BLaER1 treated with 17β-estradiol and CSF1 and Interleukin-3, amounts not matched to agents 10 nM and 100 nM (cell line): ENCODE measurements at regions not wholly inside any gene's neighbourhood (a gene's known extent, or its start where the extent isn't known, plus 50 kb on each side); places are given as distances from the start of the nearest gene placed in this dataset.
"Not testable (repeated sequence)": the region's sequence is repeated elsewhere in the genome, so short reads cannot be mapped to it uniquely, and the experiment has no call there.

ENCODE experiments used
- H3K27ac ChIP-seq, 11 experiments: shearing (Covaris generic); formaldehyde crosslinking; 2 replicates each; pipeline ENCODE4 v1.8.1; 2022
- H3K27me3 ChIP-seq, 11 experiments: shearing (Covaris generic); formaldehyde crosslinking; 2 replicates each; pipeline ENCODE4 v1.8.1; 2022
- H3K36me3 ChIP-seq, 11 experiments: shearing (Covaris generic); formaldehyde crosslinking; 2 replicates each; pipeline ENCODE4 v1.8.1; 2022
- H3K4me1 ChIP-seq, 10 experiments: shearing (Covaris generic); formaldehyde crosslinking; 2 replicates each; pipeline ENCODE4 v1.8.1; 2022
- H3K4me2 ChIP-seq, 11 experiments: shearing (Covaris generic); formaldehyde crosslinking; 2 replicates each; pipeline ENCODE4 v1.8.1; 2022
- H3K4me3 ChIP-seq, 10 experiments: shearing (Covaris generic); formaldehyde crosslinking; 2 replicates each; pipeline ENCODE4 v1.8.1; 2022
- H3K9ac ChIP-seq, 11 experiments: shearing (Covaris generic); formaldehyde crosslinking; 2 replicates each; pipeline ENCODE4 v1.8.1; 2022
- H3K9me3 ChIP-seq, 11 experiments: shearing (Covaris generic); formaldehyde crosslinking; replicated peaks in 1 of 11; 2 replicates each; pipeline ENCODE4 v1.8.1; 2022
- H4K20me1 ChIP-seq, 11 experiments: shearing (Covaris generic); formaldehyde crosslinking; 2 replicates each; pipeline ENCODE4 v1.8.1; 2022
- Cebpa-rat ChIP-seq, 11 experiments: shearing (Covaris generic); IDR thresholded peaks; 2 replicates each; pipeline ENCODE4 v1.8.1; 2022

GRCh38 chr18:1663879-1664705 is 759.4 kb downstream of the ADCYAP1 start:
- H3K27ac ChIP-seq = no peak overlapping the region
- H3K27me3 ChIP-seq = no peaks in the 10 kb centered on the region
- H3K4me2 ChIP-seq = no peak overlapping the region
- H3K4me3 ChIP-seq = no peak overlapping the region
- H3K9me3 ChIP-seq = no peaks in the 10 kb centered on the region
- H4K20me1 ChIP-seq = no peaks in the 10 kb centered on the region
- TF ChIP-seq Cebpa-rat (IDR thresholded peaks at IDR 0.05) = no peak
- H3K4me1 ChIP-seq = no peaks in the 10 kb centered on the region
- no peaks in the 10 kb centered on the region for H3K36me3 ChIP-seq
- no peak overlapping the region for H3K9ac ChIP-seq

GRCh38 chr18:1665079-1665478 is 760.4 kb downstream of the ADCYAP1 start:
- Histone ChIP-seq H3K4me3 (no peak overlapping the region), H3K9ac (no peak overlapping the region), H3K4me2 (no peak overlapping the region), H3K36me3 (no peaks in the 10 kb centered on the region), H4K20me1 (no peaks in the 10 kb centered on the region), H3K27me3 (no peaks in the 10 kb centered on the region), H3K27ac (no peak overlapping the region), H3K4me1 (no peaks in the 10 kb centered on the region), H3K9me3 (no peaks in the 10 kb centered on the region; a peak in 1 of 22 replicates)
- TF ChIP-seq Cebpa-rat (IDR thresholded peaks at IDR 0.05) = no peak

- H4K20me1 ChIP-seq = no peaks in the 10 kb centered on the region
- no peak overlapping the region for H3K4me2 ChIP-seq
- no peak overlapping the region for H3K9ac ChIP-seq
- no peaks in the 10 kb centered on the region for H3K4me1 ChIP-seq
- H3K36me3 ChIP-seq = no peaks in the 10 kb centered on the region
- H3K27me3 ChIP-seq = no peaks in the 10 kb centered on the region
- H3K4me3 ChIP-seq = no peak overlapping the region
- no peak for TF ChIP-seq Cebpa-rat (IDR thresholded peaks at IDR 0.05)
- H3K27ac ChIP-seq = no peak overlapping the region
- H3K9me3 ChIP-seq = peaks cover 11 to 24% (median 17%) of the 10 kb centered on the region in 11 experiments; a peak in 20 of 22 replicates
These were observed 763.6 kb downstream of the ADCYAP1 start for GRCh38 chr18:1668279-1668678.

GRCh38 chr18:1671710-1672109 is 767.0 kb downstream of the ADCYAP1 start:
- not testable (repeated sequence) for H3K4me3 ChIP-seq, H3K27me3 ChIP-seq, H3K27ac ChIP-seq, H3K4me2 ChIP-seq, H4K20me1 ChIP-seq, H3K4me1 ChIP-seq, H3K36me3 ChIP-seq, H3K9ac ChIP-seq
- peaks cover 11 to 24% (median 17%) of the 10 kb centered on the region in 11 experiments; a peak in 20 of 22 replicates for H3K9me3 ChIP-seq

GRCh38 chr18:1676387-1676786 is 771.7 kb downstream of the ADCYAP1 start:
- TF ChIP-seq Cebpa-rat (IDR thresholded peaks at IDR 0.05) = no peak
- H3K4me3 ChIP-seq = no peak overlapping the region
- no peaks in the 10 kb centered on the region for H3K27me3 ChIP-seq
- no peak overlapping the region for H3K9ac ChIP-seq
- H4K20me1 ChIP-seq = no peaks in the 10 kb centered on the region
- no peak overlapping the region for H3K27ac ChIP-seq
- no peaks in the 10 kb centered on the region for H3K36me3 ChIP-seq
- H3K9me3 ChIP-seq = peaks cover 9 to 15% (median 13%) of the 10 kb centered on the region in 11 experiments; a peak in 20 of 22 replicates
- H3K4me1 ChIP-seq = no peaks in the 10 kb centered on the region
- no peak overlapping the region for H3K4me2 ChIP-seq

- no peaks in the 10 kb centered on the region for H3K4me1 ChIP-seq
- H3K9ac ChIP-seq = no peak overlapping the region
- no peaks in the 10 kb centered on the region for H3K9me3 ChIP-seq
- no peak overlapping the region for H3K27ac ChIP-seq
- no peak overlapping the region for H3K4me3 ChIP-seq
- H3K27me3 ChIP-seq = no peaks in the 10 kb centered on the region
- no peaks in the 10 kb centered on the region for H3K36me3 ChIP-seq
- H4K20me1 ChIP-seq = no peaks in the 10 kb centered on the region
- no peak overlapping the region for H3K4me2 ChIP-seq
- no peak for TF ChIP-seq Cebpa-rat (IDR thresholded peaks at IDR 0.05)
These were observed 775.4 kb downstream of the ADCYAP1 start for GRCh38 chr18:1680108-1680507.

- H3K9ac ChIP-seq = no peak overlapping the region
- H3K9me3 ChIP-seq = peaks cover 5 to 16% (median 13%) of the 10 kb centered on the region in 11 experiments; a peak in 18 of 22 replicates
- TF ChIP-seq Cebpa-rat (IDR thresholded peaks at IDR 0.05) = no peak
- no peaks in the 10 kb centered on the region for H3K36me3 ChIP-seq
- no peaks in the 10 kb centered on the region for H3K4me1 ChIP-seq
- no peak overlapping the region for H3K4me3 ChIP-seq
- no peak overlapping the region for H3K27ac ChIP-seq
- H3K4me2 ChIP-seq = no peak overlapping the region
- H3K27me3 ChIP-seq = no peaks in the 10 kb centered on the region
- H4K20me1 ChIP-seq = no peaks in the 10 kb centered on the region
These were observed 787.2 kb downstream of the ADCYAP1 start for GRCh38 chr18:1691863-1692262.

- no peaks in the 10 kb centered on the region for H4K20me1 ChIP-seq
- no peaks in the 10 kb centered on the region for H3K4me1 ChIP-seq
- no peak overlapping the region for H3K4me2 ChIP-seq
- H3K4me3 ChIP-seq = no peak overlapping the region
- no peak overlapping the region for H3K9ac ChIP-seq
- no peaks in the 10 kb centered on the region for H3K27me3 ChIP-seq
- no peak overlapping the region for H3K27ac ChIP-seq
- H3K9me3 ChIP-seq = no peaks in the 10 kb centered on the region
- no peaks in the 10 kb centered on the region for H3K36me3 ChIP-seq
- no peak for TF ChIP-seq Cebpa-rat (IDR thresholded peaks at IDR 0.05)
These were observed 803.3 kb downstream of the ADCYAP1 start for GRCh38 chr18:1708006-1708405.

- Histone ChIP-seq H3K27me3 (no peaks in the 10 kb centered on the region), H4K20me1 (no peaks in the 10 kb centered on the region), H3K4me2 (no peak overlapping the region), H3K9me3 (no peaks in the 10 kb centered on the region), H3K4me1 (no peaks in the 10 kb centered on the region), H3K36me3 (no peaks in the 10 kb centered on the region), H3K27ac (no peak overlapping the region), H3K9ac (no peak overlapping the region), H3K4me3 (no peak overlapping the region)
- TF ChIP-seq Cebpa-rat (IDR thresholded peaks at IDR 0.05) = no peak
These were observed 805.4 kb downstream of the ADCYAP1 start for GRCh38 chr18:1710114-1710513.

- H3K4me2 ChIP-seq = no peak overlapping the region
- H3K4me1 ChIP-seq = no peaks in the 10 kb centered on the region
- no peaks in the 10 kb centered on the region for H3K36me3 ChIP-seq
- H4K20me1 ChIP-seq = no peaks in the 10 kb centered on the region
- TF ChIP-seq Cebpa-rat (IDR thresholded peaks at IDR 0.05) = no peak
- H3K9me3 ChIP-seq = peaks cover 0 to 3% (median 0%) of the 10 kb centered on the region in 11 experiments; a peak in 1 of 22 replicates
- H3K27ac ChIP-seq = no peak overlapping the region
- no peak overlapping the region for H3K4me3 ChIP-seq
- no peak overlapping the region for H3K9ac ChIP-seq
- H3K27me3 ChIP-seq = no peaks in the 10 kb centered on the region
These were observed 827.5 kb downstream of the ADCYAP1 start for GRCh38 chr18:1732143-1732542.
